Activated CD8-positive, alpha-beta memory T cell treated with anti-CD3 and anti-CD28 coated beads for 1 hour (primary cell): ENCODE measurements at regions not wholly inside any gene's neighbourhood (a gene's known extent, or its start where the extent isn't known, plus 50 kb on each side); places are given as distances from the start of the nearest gene placed in this dataset.
"Not testable (repeated sequence)": the region's sequence is repeated elsewhere in the genome, so short reads cannot be mapped to it uniquely, and the experiment has no call there.

ENCODE experiments used
- DNase-seq, 2 donors: peaks; one replicate each; pipeline ENCODE4 v3.0.0-alpha.2; 2020; ENCODE audit warnings: low read depth in 1 of 2; ENCODE audit errors: extremely low read depth in 1 of 2

GRCh38 chr17:20633268-20634059, 53.9 kb downstream of the CDRT15L2 start:
- not testable (repeated sequence) for DNase-seq

GRCh38 chr17:20640147-20640546, 60.6 kb downstream of the CDRT15L2 start:
- not testable (repeated sequence) for DNase-seq

GRCh38 chr17:20646661-20647272, 67.2 kb downstream of the CDRT15L2 start:
- not testable (repeated sequence) for DNase-seq

GRCh38 chr17:20649097-20649767, 69.7 kb downstream of the CDRT15L2 start:
- not testable (repeated sequence) for DNase-seq

- DNase-seq, result not testable (repeated sequence)
Measured at GRCh38 chr17:20651022-20651421, 71.5 kb downstream of the CDRT15L2 start.

GRCh38 chr17:20651736-20652135, 72.2 kb downstream of the CDRT15L2 start:
- not testable (repeated sequence) for DNase-seq

GRCh38 chr17:20653391-20653790, 73.9 kb downstream of the CDRT15L2 start:
- DNase-seq, result not testable (repeated sequence)

- not testable (repeated sequence) for DNase-seq
Measured at GRCh38 chr17:20654114-20654513, 74.6 kb downstream of the CDRT15L2 start.

- DNase-seq, result not testable (repeated sequence)
Measured at GRCh38 chr17:20654575-20654974, 75.1 kb downstream of the CDRT15L2 start.

GRCh38 chr17:20665103-20665955, 85.8 kb downstream of the CDRT15L2 start:
- DNase-seq, result not testable (repeated sequence)

GRCh38 chr17:20666689-20667088, 87.2 kb downstream of the CDRT15L2 start:
- not testable (repeated sequence) for DNase-seq

- not testable (repeated sequence) for DNase-seq
Measured at GRCh38 chr17:20667712-20668111, 88.2 kb downstream of the CDRT15L2 start.

- not testable (repeated sequence) for DNase-seq
Measured at GRCh38 chr17:20668316-20668715, 88.8 kb downstream of the CDRT15L2 start.

- not testable (repeated sequence) for DNase-seq
Measured at GRCh38 chr17:20668868-20669267, 89.3 kb downstream of the CDRT15L2 start.

GRCh38 chr17:20670506-20670905, 91.0 kb downstream of the CDRT15L2 start:
- DNase-seq, result not testable (repeated sequence)

GRCh38 chr17:20674374-20674773, 94.8 kb downstream of the CDRT15L2 start:
- DNase-seq, result not testable (repeated sequence)

GRCh38 chr17:20675707-20676106, 96.2 kb downstream of the CDRT15L2 start:
- DNase-seq, result not testable (repeated sequence)

- not testable (repeated sequence) for DNase-seq
Measured at GRCh38 chr17:20676656-20677055, 97.1 kb downstream of the CDRT15L2 start.

GRCh38 chr17:20677469-20677868, 97.9 kb downstream of the CDRT15L2 start:
- DNase-seq, result not testable (repeated sequence)

GRCh38 chr17:20678424-20678823, 98.9 kb downstream of the CDRT15L2 start:
- DNase-seq, result not testable (repeated sequence)
